Ramos (cell line): ENCODE measurements at regions not wholly inside any gene's neighbourhood (a gene's known extent, or its start where the extent isn't known, plus 50 kb on each side); places are given as distances from the start of the nearest gene placed in this dataset.
"Not testable (repeated sequence)": the region's sequence is repeated elsewhere in the genome, so short reads cannot be mapped to it uniquely, and the experiment has no call there.

ENCODE experiments used
- in situ Hi-C: fragments of 300-500 bp; cut with MboI; formaldehyde crosslinking; loops from one replicate; pipeline ENCODE4 v1.14.3; 2022; ENCODE audit warnings: low sequenced_read_pairs; ENCODE audit not compliant: unreplicated experiment

DNA sequence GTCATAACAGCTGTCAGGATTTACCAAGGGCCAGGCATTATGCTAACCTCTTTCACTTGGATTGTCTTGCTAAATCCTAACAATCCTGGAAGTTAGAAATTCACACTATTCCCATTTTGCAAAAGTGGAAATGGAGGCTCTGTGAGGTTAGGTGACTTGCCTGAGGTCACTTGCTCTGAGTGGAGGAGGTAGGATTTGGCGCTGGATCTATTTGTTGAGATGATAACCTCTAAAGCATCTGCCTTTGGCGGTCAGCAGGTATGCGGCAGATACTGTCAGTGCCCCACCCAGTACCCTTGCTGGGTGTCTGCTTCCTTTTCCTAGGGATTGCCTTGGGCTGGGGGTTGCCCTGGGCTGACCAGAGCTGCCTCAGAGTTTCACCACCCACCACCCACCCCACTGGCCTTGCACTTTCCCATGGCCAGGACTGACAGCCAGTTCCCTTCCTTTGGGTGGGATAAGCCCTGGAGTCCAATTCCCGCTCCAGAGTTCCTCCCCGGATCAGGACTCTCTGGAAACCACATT is 164.8 kb upstream of the MSX2 start:
- in situ Hi-C loops, result no loop called here

DNA sequence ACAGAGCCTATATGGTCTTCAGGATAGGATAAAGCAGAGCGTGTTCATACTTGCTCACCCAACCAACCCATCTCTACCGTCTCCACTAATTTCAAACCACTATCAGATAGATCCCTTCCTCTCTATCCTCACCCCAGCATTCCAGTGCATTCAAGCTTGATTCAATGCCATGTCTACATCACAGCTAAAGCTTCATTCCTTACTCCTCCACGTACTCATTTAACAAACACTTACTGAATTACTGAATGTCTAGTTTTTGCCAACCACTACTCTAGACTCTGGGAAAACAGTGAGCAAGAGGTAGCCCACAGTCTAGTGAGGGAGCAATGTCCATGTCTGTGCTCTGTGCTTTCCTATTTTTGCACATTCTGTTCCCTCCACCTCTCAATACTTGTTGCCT is 163.5 kb upstream of the MSX2 start:
- in situ Hi-C loops, result no loop called here

DNA sequence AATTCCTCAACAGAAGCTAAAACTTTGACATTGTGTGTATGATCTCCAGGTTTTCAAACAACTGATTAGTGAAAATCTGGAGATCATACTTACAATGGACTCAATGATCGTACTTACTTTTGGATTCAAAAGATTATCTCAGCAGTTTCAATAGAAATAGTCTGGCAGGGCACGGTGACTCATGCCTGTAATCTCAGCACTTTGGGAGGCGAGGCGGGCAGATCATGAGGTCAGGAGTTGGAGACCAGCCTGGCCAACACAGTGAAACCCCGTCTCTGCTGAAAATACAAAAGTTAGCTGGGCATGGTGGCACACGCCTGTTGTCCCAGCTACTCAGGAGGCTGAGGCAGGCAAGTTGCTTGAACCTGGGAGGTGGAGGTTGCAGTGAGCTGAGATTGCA is 161.3 kb upstream of the MSX2 start:
- in situ Hi-C loops, result not testable (repeated sequence)

DNA sequence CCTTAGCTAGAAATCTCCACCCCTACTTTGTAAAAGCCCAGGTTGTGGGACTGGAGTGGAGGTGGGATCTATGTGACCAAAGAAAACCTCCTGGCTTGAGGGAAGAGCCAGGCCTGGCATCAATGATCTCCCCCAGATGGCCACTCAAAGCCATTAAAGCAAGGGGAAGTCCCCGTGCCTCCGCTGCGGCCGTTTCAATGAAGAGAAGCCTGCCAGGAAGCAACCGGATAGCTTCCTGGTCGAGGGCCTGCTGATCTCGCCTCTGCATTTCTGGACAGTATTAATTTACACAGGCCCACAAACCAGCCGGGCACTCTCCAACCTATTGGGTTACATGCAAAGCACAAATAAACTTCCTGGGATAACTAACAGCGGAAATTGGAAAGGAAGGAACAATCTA is 160.5 kb upstream of the MSX2 start:
- in situ Hi-C loops, result no loop called here

DNA sequence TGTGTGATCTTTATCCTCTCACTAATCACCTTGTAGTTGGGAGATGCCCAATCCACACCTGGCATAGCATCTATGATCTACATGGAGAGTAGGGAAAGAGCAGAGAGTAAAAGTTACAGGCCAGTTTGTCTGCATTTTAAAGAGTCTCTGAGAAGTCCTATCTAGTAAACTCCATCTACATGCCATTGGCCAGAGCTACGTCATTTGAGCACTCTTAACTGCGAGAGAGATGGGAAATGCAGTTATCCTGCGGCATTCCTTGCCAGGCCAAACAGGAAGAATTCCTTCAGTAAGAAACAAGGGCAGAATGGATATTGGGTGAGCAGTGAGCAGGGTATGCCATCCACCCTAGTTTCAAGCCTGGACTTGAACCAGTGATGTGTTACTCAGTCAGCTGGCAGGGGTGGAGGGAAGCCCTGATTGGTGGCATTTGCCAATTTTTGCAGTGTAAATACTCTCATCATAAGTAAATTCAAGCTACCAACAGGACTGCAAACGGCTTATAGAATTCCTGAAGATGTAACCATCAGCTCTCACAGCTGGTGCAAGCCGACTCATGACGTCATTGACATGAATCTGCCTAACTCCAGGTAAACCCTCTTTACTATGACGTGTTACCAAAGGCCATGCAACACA is 156.8 kb upstream of the MSX2 start:
- in situ Hi-C loops, result no loop called here

DNA sequence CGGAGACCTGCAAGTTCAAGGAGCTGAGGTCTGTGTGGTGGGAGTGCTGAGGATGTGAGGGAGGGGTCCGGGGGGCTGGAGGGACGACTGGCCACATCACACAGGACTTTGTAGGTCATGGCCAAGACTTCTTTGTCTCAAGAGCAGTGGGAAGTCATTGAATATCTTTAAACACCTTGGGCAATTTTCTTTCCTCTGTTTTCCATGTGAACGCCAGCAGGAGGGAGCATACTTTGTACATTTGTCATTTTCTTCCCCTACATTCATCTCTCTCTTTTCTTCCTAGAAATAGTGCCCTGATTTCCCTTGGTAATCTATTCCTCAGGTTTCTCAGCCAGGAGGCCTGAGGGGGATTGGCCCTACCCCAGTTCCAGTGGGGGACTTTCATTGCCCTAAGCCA is 153.7 kb upstream of the MSX2 start:
- in situ Hi-C loops, result no loop called here

DNA sequence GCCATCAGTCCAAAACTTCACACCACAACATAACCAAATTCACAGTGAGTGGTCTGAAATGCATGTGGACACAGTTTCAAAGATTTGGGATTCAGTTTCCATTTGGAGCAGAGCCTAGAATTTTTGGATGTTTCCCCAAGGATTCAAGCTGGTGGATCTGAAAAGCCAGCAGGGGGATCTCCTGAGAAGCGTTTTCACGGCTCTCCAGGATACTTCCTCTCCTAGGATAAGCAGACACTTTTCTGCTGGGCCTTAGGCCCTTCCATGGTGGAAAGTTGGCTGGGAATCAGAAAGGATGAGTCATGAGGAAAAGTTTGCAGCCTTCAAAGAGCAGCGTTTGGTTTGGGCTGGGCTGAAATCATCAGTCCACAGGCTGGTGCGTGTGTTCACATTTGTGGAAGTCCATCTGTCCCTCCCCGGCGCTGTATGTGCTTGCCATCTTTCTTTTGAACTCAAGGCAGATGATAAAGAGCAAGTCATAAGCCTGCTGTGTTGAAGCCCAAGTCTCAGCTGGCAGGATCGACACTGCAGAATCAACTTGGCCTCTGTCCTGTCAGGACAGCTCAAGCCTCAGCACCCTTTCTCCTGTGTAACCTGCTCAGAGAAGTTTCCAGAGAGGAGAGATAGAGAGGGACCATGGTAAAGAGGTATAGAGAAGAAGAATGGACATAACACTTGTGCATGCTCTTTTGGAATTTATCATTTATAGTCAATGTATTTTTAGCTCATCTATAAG is 152.6 kb upstream of the MSX2 start:
- in situ Hi-C loops, result no loop called here

DNA sequence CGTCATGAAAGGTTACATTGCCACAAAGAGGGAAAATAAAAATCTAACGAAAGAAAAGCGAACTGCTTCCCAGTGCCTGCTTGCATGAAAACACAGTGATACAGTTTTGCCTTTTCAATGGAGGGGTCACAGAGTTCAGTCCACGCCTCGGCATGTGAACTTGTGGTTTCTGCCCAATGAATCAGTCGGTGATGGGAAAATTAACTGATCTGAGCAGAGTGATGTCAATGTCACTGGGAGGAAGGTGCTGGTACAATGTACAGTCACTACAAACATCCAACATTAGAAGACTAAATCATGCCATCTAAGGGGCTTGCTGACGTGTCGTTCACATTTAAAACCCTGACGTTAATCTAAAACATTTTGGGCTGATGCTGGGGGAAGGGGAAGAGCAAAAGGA is 151.8 kb upstream of the MSX2 start:
- in situ Hi-C loops, result no loop called here

DNA sequence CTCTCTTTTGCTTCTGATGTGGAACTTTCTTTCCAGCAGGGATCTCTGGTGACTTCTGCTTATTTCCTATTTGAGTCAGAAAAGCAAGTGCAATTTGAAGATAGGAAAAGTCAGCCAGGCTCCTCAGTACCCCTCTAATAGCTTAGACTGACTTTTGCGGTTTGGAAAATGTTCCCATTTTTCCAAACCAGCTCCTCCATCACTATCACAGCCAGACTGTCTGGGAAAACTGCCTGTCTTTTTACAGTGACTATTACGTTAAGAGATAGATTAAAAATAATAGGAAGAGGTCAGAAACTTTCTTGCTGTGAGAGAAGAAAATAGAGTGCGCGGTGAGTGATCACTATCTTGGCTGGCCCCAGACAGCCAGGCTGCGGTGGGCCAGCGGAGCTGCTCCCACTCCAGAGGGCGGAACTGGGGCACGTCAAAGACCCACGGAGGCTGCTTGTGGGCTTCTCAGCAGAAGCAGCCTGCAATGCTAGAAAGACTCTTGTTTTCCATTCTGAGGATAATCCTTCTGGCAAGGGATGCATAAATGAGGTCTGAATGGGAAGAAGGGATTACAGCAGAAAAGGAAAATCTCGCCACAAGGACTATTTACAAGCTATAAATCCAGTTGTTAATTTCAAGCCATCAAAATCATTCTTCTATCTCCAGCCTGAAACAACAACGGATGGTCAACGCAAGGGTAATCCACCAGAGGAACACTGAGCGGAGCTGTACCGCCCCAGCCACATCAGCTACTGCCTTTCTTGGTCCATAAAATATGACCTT is 151.0 kb upstream of the MSX2 start:
- in situ Hi-C loops, result no loop called here

DNA sequence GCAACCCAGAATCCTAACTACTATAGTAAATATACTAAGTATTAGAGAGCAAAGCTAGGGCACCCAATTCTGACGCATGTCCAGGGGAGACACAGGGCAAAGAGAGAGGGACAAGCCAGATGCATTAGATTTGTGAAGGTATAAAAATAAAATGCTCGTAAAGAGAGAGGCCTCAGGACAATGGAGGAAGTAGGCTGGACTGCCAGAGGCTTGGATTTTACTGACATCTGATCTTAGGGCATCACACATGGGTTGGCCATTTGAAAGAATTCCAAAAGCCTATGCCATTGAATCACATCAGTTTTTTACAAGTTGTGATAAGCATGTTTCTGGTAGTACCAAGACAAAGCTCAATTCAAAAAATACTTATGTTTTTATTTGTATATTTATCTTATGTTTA is 149.3 kb upstream of the MSX2 start:
- in situ Hi-C loops, result no loop called here

DNA sequence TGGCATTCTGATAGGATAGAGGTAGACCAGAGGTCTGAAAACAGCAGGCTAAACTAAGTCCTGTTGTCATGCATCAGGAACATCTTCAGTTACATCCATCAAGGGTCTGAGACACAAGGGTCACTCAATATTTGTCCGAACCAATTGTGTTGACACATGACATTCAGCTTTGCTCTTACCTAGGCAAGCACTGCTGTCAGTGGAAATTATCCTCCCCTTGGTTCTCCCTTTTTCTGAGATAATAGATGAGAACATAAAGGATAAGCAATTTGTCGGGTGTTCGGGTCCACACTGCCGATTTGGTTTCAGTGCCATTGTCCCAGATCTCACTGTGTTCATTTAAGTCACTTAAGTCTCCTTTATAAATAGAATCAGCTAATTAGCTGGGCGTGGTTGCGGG is 148.3 kb upstream of the MSX2 start:
- in situ Hi-C loops, result no loop called here

DNA sequence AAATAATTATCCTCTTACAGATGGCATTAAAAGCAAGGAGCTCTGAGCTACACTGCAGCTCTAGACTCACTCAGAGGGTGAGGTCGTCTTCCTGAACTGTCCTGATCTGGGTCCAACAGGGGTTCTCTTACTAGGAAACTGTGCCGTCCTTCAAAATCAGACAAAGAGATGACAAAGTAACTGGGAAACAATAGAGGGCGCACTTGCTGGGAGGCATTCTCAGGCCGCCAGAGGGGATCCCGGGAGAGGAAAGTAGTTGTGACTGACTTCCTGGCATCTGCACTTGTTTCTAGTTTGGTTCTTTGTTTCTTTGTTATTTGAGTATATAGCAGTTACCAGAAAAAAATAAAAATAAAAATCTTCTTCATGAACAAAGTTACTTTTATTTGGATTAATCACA is 142.9 kb upstream of the MSX2 start:
- in situ Hi-C loops, result no loop called here

DNA sequence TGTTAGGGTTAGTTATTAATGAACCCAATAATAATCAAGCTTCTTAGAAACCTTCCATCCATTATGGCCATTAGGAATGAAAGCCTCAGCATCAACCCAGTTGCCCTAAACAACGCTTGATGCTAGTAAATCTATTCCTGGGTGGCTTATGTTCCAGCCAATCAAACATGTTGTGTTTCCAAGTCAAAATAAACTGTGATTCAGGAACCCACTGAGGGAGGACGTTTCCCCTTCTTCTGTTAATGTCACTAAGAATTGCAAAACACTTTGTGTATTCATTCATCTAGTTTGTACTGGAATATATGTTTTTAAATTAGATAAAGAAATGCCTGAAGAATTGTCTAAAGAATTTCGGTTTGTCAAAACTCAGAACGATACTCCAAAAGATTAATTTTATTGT is 142.5 kb upstream of the MSX2 start:
- in situ Hi-C loops, result no loop called here

DNA sequence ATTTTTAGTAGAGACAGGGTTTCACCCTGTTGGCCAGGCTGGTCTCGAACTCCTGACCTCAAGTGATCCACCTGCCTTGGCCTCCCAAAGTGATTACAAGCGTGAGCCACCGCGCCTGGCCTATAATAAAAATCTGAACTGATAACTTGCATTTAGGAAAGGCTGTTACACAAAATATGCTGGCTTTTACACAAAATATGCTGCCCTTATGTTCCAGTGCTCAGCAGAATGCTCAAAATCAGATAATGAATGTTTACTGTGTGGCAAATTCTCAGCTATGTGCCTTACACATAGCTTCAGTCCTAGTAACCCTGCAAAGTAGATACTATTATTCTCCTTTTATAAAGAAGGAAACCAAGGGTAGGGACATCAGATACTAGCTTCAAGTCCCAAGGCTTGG is 141.3 kb upstream of the MSX2 start:
- in situ Hi-C loops, result no loop called here

DNA sequence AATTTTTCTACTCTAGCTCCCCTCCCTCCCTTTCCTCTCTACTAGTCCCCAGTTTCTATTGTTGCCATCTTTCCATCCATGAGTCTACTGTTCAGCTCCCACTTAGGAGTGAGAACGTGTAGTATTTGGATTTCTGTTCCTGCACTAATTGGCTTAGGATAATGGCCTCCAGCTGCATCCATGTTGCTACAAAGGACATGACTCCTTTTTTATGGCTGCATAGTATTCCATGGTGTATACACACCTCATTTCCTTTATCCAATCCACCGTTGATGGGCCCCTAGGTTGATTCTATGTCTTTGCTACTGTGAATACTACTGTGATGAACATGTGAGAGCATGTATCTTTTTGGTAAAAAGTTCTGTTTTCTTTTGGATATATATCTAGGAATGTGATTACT is 138.9 kb upstream of the MSX2 start:
- in situ Hi-C loops, result no loop called here

DNA sequence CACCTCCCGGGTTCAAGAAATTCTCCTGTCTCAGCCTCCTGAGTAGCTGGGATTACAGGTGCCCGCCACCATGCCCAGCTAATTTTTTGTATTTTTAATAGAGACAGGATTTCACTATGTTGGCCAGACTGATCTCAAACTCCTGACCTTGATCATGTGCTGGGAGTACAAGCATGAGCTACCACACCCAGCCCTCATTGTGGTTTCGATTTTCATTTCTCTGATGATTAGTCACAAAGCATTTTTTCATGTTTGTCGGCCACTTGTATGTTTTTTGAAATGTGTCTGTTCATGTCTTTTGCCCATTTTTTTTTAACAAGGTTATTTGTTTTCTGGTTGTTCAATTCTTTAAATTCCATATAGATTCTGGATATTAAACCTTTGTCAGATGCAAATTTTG is 138.2 kb upstream of the MSX2 start:
- in situ Hi-C loops, result not testable (repeated sequence)

DNA sequence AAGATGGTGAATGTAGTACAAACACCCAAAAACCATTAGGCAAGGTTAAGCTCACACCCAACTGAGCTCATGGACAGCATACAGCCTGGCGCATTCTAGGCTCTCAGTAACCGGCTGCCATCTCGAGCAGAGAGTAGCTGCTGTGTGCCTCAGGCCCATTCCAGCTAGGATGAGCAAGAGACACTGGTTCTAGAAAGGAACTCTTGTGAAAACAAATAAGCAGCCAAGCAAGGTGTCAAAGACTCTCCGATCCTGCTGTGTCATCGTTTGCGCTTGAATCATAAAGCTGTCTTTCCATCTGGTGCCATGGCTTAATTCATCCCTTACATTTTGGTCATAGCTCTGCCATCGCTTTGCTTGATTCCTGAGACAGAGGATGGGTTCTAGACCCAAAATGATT is 135.4 kb upstream of the MSX2 start:
- in situ Hi-C loops, result no loop called here

DNA sequence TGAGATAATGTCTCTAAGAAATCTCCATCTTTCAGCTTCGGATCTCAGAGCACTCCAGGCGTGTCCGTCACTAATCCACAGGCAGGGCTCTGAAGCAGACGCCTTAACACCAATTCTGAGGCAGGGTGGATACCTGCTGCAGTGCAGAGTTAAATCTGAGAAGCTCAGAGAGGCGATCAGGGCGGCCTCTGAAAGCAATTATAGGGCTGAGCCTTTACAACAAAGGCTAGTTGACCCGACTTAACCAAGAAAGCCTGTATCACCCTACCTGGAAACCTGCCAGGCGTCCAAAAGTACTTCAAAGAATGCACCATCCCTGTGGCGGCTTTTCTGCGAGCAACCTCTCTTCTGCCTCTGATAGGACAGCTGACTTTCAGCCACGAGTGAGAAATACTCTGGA is 134.8 kb upstream of the MSX2 start:
- in situ Hi-C loops, result no loop called here

DNA sequence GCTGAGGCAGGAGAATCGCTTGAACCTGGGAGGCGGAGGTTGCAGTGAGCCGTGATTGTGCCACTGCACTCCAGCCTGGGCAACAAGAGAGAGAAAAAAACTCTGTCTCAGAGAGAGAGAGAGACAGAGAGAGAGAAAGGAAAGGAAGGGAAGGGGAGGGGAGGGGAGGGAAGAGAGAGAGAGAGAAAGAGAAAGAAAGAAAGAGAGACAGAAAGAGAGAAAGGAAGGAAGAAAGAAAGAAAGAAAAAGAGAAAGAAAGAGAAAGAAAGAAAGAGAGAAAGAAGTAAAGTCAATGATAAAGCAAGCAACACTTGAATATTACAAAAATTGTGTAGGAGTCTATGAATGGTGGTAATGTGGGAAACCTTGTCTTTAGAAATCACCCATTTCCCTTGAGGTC is 133.6 kb upstream of the MSX2 start:
- in situ Hi-C loops, result no loop called here

DNA sequence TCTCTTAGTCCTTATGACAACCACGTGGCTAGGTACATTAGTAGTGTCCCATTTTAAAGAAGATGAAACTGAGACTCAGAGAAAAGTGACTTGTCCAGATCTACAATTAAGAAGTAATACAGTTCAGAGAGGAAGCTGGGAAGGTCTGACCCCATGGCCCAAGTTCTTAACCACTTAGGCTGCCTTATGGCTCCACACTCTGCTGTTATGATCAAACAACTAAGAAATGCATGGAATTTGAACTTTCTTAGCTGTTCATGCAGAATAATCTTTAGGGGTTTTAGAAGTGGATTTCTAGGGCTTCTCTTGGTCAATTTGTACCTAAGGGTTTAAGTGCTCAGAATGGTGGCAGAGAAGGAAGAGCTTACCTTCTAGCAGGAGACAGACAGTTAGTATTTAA is 128.0 kb upstream of the MSX2 start:
- in situ Hi-C loops, result no loop called here

DNA sequence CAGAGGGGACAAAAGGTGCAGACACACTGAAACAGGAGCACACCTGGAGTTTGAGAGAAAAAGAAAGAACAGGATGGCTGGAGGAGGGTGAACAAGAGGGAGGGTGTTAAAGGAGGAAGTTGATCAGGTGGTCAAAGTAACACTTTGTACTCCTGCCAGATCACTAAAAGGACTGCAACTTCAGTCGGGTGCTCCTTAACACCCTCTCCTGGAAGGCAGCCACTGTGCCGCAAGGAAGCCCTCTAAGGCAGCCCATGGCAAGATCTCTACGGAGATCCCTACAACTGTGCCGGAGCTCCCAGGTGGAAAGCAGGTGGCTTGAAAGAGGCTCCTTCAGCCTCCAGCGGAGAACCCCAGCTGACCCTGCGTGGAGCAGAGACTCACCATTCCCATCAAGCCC is 124.4 kb upstream of the MSX2 start:
- in situ Hi-C loops, result no loop called here
